ENCODE measurements at regions not wholly inside any gene's neighbourhood (a gene's known extent, or its start where the extent isn't known, plus 50 kb on each side); places are given as distances from the start of the nearest gene placed in this dataset.

DNA sequence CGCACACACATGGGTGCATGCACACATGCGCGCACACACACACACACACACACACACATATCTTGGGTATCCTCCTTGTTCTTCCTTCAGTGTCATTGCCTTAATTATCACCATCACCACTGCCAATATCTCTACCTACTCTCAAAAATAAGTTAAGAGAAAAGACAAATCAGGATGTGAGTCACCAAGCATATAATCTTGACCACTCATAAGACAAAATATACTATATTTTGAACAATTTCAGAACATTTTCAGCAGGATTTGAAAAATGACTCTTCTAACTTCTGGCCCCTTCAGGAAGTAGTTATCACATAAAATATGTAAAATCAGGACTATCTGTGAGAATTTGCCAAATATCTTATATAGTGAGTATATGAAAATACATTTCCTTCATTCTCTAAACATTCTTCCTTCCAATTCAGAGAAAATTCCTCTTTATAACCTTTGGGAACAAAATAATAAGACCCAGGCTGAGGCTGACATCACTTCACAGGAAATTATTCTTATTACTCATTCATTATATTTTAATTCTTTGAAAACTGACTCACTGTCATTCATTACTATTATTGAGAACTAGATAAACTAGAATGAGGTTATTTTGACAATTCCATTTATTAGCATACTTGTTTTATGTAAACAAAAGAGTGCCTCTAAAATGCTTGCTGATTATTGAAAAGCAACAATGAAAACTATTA is 772.0 kb upstream of the ACO1 start:
- no peak overlapping the region for H2BK20ac ChIP-seq (ENCODE audit: low read length)
- no peaks in the 10 kb centered on the region for H3K27me3 ChIP-seq (replicated peaks in 1 of 4; ENCODE audit: control insufficient read depth in 3 of 4, extremely low read depth in 1 of 4, insufficient read depth in 3 of 4, low read length in 3 of 4)
- H2BK120ac ChIP-seq (replicated peaks; ENCODE audit: low read depth, low read length): no peak overlapping the region
- WGBS, 2 experiments (ENCODE audit: extremely low coverage in 1 of 2, insufficient coverage in 1 of 2, insufficient read length in 1 of 2, insufficient replicate concordance in 2 of 2, low coverage in 1 of 2, low lambda C conversion rate in 2 of 2, missing lambda C conversion rate in 1 of 2): 85% methylated on average over 3 of the region's 3 CpGs; no CpG with 5 or more reads in 1 of the 2 experiments
- H2AK5ac ChIP-seq (ENCODE audit: low read depth, low read length): no peak overlapping the region
- H4K91ac ChIP-seq (replicated peaks; ENCODE audit: insufficient read length, low read length): no peak overlapping the region
- no peak overlapping the region for H4K8ac ChIP-seq (ENCODE audit: extremely low read depth, insufficient read depth, low read length)
- H2BK15ac ChIP-seq (ENCODE audit: low read length): no peak overlapping the region
- no peak overlapping the region for H3K27ac ChIP-seq (ENCODE audit: low read depth, low read length)
- H3K4me2 ChIP-seq (ENCODE audit: insufficient read depth in 1 of 2, low read depth in 2 of 2, low read length in 2 of 2): no peak overlapping the region
- no peak overlapping the region for H2AFZ ChIP-seq (ENCODE audit: low read length)
- no peaks in the 10 kb centered on the region for H3K9me3 ChIP-seq (ENCODE audit: insufficient read depth in 2 of 2, low read depth in 1 of 2, low read length in 1 of 2)
- no peak overlapping the region for H2BK5ac ChIP-seq (ENCODE audit: low read depth, low read length)
- H2BK12ac ChIP-seq (ENCODE audit: low read depth, low read length): no peak overlapping the region
- H3K4ac ChIP-seq (replicated peaks; ENCODE audit: insufficient read length, low read depth, low read length): no peak overlapping the region
- peaks cover 0 to 4% (median 1%) of the 10 kb centered on the region in 4 experiments; a peak in 2 of 7 replicates for H3K4me1 ChIP-seq (replicated peaks in 1 of 4; ENCODE audit: control insufficient read depth in 3 of 4, insufficient read depth in 4 of 4, low read length in 3 of 4)
- no peak overlapping the region for H3K4me3 ChIP-seq (ENCODE audit: extremely low read depth in 1 of 4, insufficient read depth in 2 of 4, low read depth in 3 of 4, low read length in 4 of 4)
- no peak overlapping the region for H3K9ac ChIP-seq (replicated peaks in 1 of 4; ENCODE audit: extremely low read depth in 1 of 4, low read depth in 3 of 4, low read length in 3 of 4)
- no peak for FAIRE-seq
- no peaks in the 10 kb centered on the region for H3K79me2 ChIP-seq (ENCODE audit: control insufficient read depth in 1 of 2, insufficient read depth in 2 of 2, low read length in 2 of 2)
- H3K56ac ChIP-seq (replicated peaks; ENCODE audit: insufficient read length, low read depth, low read length): no peak overlapping the region
- H3K23ac ChIP-seq (ENCODE audit: insufficient read length): no peak overlapping the region
- CTCF ChIA-PET (ENCODE audit: partially characterized antibody): no interaction called here
- no peak overlapping the region for H3K14ac ChIP-seq (ENCODE audit: insufficient read length)
- no peak for DNase-seq (ENCODE audit: low read depth in 1 of 2, low spot score in 2 of 2)
- H3K79me1 ChIP-seq (ENCODE audit: low read depth, low read length): no peaks in the 10 kb centered on the region
- H3K18ac ChIP-seq (ENCODE audit: extremely low read depth, low read length): no peak overlapping the region
- no peaks in the 10 kb centered on the region for H3K36me3 ChIP-seq (ENCODE audit: control insufficient read depth in 2 of 4, insufficient read depth in 4 of 4, low read length in 3 of 4)
- no peaks in the 10 kb centered on the region for H4K20me1 ChIP-seq (replicated peaks in 1 of 2; ENCODE audit: control insufficient read depth in 1 of 2, insufficient read depth in 2 of 2, low read length in 2 of 2)
- H3K23me2 ChIP-seq (ENCODE audit: low read depth, low read length): no peaks in the 10 kb centered on the region; the same call in 1 of the 2 replicates
- POLR2A ChIA-PET (ENCODE audit: partially characterized antibody): no interaction called here
- no peak overlapping the region for H4K5ac ChIP-seq (ENCODE audit: insufficient read length, low read depth, low read length)
- TF ChIP-seq YY1 (IDR thresholded peaks at IDR 0.05; ENCODE audit: low read depth, low read length) (no peak), JUND (IDR thresholded peaks at IDR 0.05; ENCODE audit: low read length) (no peak), SP2 (IDR thresholded peaks at IDR 0.05; ENCODE audit: low read length) (no peak), HDAC2 (IDR thresholded peaks at IDR 0.05; ENCODE audit: borderline replicate concordance in 1 of 2, low read depth in 2 of 2, low read length in 2 of 2) (no peak), POLR2AphosphoS5 (IDR thresholded peaks at IDR 0.05; ENCODE audit: low read depth, low read length) (no peak), CHD2 (IDR thresholded peaks at IDR 0.05; ENCODE audit: low read length) (no peak), NRF1 (IDR thresholded peaks at IDR 0.05; ENCODE audit: low read depth, low read length) (no peak), CBX5 (IDR thresholded peaks at IDR 0.05; ENCODE audit: low read depth, low read length) (no peak), CHD1 (IDR thresholded peaks at IDR 0.05; ENCODE audit: low read depth, low read length) (no peak)
- TF ChIP-seq, protein P1, sequence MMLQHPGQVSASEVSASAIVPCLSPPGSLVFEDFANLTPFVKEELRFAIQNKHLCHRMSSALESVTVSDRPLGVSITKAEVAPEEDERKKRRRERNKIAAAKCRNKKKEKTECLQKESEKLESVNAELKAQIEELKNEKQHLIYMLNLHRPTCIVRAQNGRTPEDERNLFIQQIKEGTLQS (IDR thresholded peaks at IDR 0.05; ENCODE audit: insufficient read depth, low read depth, low read length): no peak
- TF ChIP-seq, protein P2, sequence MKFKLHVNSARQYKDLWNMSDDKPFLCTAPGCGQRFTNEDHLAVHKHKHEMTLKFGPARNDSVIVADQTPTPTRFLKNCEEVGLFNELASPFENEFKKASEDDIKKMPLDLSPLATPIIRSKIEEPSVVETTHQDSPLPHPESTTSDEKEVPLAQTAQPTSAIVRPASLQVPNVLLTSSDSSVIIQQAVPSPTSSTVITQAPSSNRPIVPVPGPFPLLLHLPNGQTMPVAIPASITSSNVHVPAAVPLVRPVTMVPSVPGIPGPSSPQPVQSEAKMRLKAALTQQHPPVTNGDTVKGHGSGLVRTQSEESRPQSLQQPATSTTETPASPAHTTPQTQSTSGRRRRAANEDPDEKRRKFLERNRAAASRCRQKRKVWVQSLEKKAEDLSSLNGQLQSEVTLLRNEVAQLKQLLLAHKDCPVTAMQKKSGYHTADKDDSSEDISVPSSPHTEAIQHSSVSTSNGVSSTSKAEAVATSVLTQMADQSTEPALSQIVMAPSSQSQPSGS (IDR thresholded peaks at IDR 0.05; ENCODE audit: low read length): no peak
